Panc1 (cell line): ENCODE measurements at regions not wholly inside any gene's neighbourhood (a gene's known extent, or its start where the extent isn't known, plus 50 kb on each side); places are given as distances from the start of the nearest gene placed in this dataset.

Experiments used
- ATAC-seq: fragments of 200-7000 bp; cut with Tn5 transposase; 2 replicates; pipeline ENCODE4 v1.9.1; 2020; ENCODE audit warnings: mild to moderate bottlenecking, moderate library complexity
- BruUV-seq: library from RNA; stranded (reverse); fragments of 400-500 nt; replicated peaks from 2 replicates; lab custom pipeline; 2021; lab: Mats Ljungman, UMichigan
- CTCF ChIA-PET: fragments of 300-600 bp; sonication (Branson Sonifier 250); formaldehyde crosslinking; loops from one replicate; lab custom pipeline; 2022; ENCODE audit warnings: antibody characterized with exemption; lab: Charles Lee
- POLR2A ChIA-PET: fragments of 300-600 bp; sonication (Branson Sonifier 250); formaldehyde crosslinking; loops from one replicate; lab custom pipeline; 2022; ENCODE audit warnings: antibody characterized with exemption; lab: Charles Lee
- DNase-seq: peaks from one replicate; pipeline ENCODE4 v3.0.0-alpha.2; 2010; ENCODE audit warnings: low read depth, low spot score
- H3K27ac ChIP-seq: 2 replicates; pipeline ENCODE4 v1.5.1; 2011; ENCODE audit warnings: mild to moderate bottlenecking, low read length, inconsistent platforms
- H3K27me3 ChIP-seq: fragments of 200-500 bp; sonication (Bioruptor generic); 2 replicates; pipeline ENCODE4 v1.6.0; 2014; ENCODE audit warnings: low read length, inconsistent platforms; ENCODE audit not compliant: control insufficient read depth, insufficient read depth
- H3K36me3 ChIP-seq: fragments of 200-500 bp; sonication (Bioruptor generic); 2 replicates; pipeline ENCODE4 v1.5.1; 2014; ENCODE audit warnings: inconsistent platforms, mild to moderate bottlenecking, low read length, moderate library complexity; ENCODE audit not compliant: control insufficient read depth, insufficient read depth
- H3K4me1 ChIP-seq: 2 replicates; pipeline ENCODE4 v1.5.1; 2011; ENCODE audit warnings: inconsistent platforms, mild to moderate bottlenecking, low read length, moderate library complexity; ENCODE audit not compliant: control insufficient read depth, insufficient read depth
- H3K4me3 ChIP-seq, 2 experiments: 2 replicates each; pipeline ENCODE4 v1.5.1; 2011 to 2012; ENCODE audit warnings: low read depth in 2 of 2, low read length in 2 of 2, mild to moderate bottlenecking in 2 of 2, inconsistent platforms in 1 of 2, moderate library complexity in 1 of 2
- H3K9me3 ChIP-seq: fragments of 200-500 bp; sonication (Bioruptor generic); 2 replicates; pipeline ENCODE4 v1.5.1; 2014; ENCODE audit warnings: low read depth, mild to moderate bottlenecking, inconsistent platforms, low read length, moderate library complexity; ENCODE audit not compliant: control insufficient read depth, insufficient read depth
- CTCF ChIP-seq: fragments of 450-650 bp; IDR thresholded peaks from 2 replicates; pipeline ENCODE4 v1.5.1; 2017; ENCODE audit warnings: mild to moderate bottlenecking
- POLR2AphosphoS5 ChIP-seq: IDR thresholded peaks from 2 replicates; pipeline ENCODE4 v1.6.1; 2012; ENCODE audit warnings: mild to moderate bottlenecking, low read depth, low read length, moderate library complexity
- REST ChIP-seq, 2 experiments: IDR thresholded peaks; 2 replicates each; pipeline ENCODE4 v1.6.1; 2011 to 2012; ENCODE audit warnings: low read depth in 2 of 2, control low read depth in 1 of 2, low read length in 1 of 2, mild to moderate bottlenecking in 1 of 2, moderate library complexity in 1 of 2; ENCODE audit not compliant: insufficient read depth in 1 of 2
- SIN3A ChIP-seq: IDR thresholded peaks from 2 replicates; pipeline ENCODE4 v1.6.1; 2012; ENCODE audit warnings: low read depth, mild to moderate bottlenecking, low read length, moderate library complexity, borderline replicate concordance; ENCODE audit not compliant: insufficient read depth
- TCF7L2 ChIP-seq: IDR thresholded peaks from 2 replicates; pipeline ENCODE4 v1.6.1; 2011; ENCODE audit warnings: mild to moderate bottlenecking, low read depth, low read length, inconsistent platforms
- in situ Hi-C: cut with HindIII; loops from 2 replicates; pipeline ENCODE4 v1.10.0; 2016; ENCODE audit warnings: low sequenced_read_pairs, low pct_unique_long_range_greater_than_20kb
- intact Hi-C: fragments of 100-400 bp; cut with micrococcal nuclease; formaldehyde crosslinking; loops from one replicate; pipeline ENCODE4 v1.10.0; 2022; ENCODE audit not compliant: unreplicated experiment

- POLR2A ChIA-PET = no interaction called here
- intact Hi-C loops = loop anchor here (10.0 kb wide), 1 partner anchor 56 kb away; no protein-coding TSS in a partner anchor
- no peak overlapping the region for H3K27ac ChIP-seq
- no TSS peak for BruUV-seq
- DNase-seq = no peak
- no peaks in the 10 kb centered on the region for H3K4me1 ChIP-seq
- in situ Hi-C loops = no loop called here
- TF ChIP-seq POLR2AphosphoS5 (no peak), CTCF (no peak), REST (IDR thresholded peaks at IDR 0.05; ENCODE audit: insufficient read depth in 1 of 2, low read depth in 2 of 2, low read length in 1 of 2) (no peak), SIN3A (no peak), TCF7L2 (no peak)
- no peak overlapping the region for H3K4me3 ChIP-seq
- no peak for ATAC-seq
- CTCF ChIA-PET = interaction anchor here (0.5 kb wide), 1 partner anchor 112 kb away, joined by 17 read pairs; no protein-coding TSS in a partner anchor
- H3K27me3 ChIP-seq = no peaks in the 10 kb centered on the region
- no peaks in the 10 kb centered on the region; the same call in 1 of the 2 replicates for H3K9me3 ChIP-seq
- H3K36me3 ChIP-seq = no peaks in the 10 kb centered on the region
Observed at GRCh38 chr7:46099076-46099475, 178.0 kb upstream of the IGFBP3 start.

- Histone ChIP-seq H3K36me3 (no peaks in the 10 kb centered on the region), H3K27ac (no peak overlapping the region), H3K4me3 (no peak overlapping the region), H3K27me3 (no peaks in the 10 kb centered on the region), H3K4me1 (no peaks in the 10 kb centered on the region), H3K9me3 (no peaks in the 10 kb centered on the region)
- CTCF ChIA-PET = no interaction called here
- DNase-seq (no peak), ATAC-seq (no peak)
- TF ChIP-seq TCF7L2 = no peak
- no peak for TF ChIP-seq CTCF
- TF ChIP-seq POLR2AphosphoS5 = no peak
- TF ChIP-seq SIN3A = no peak
- no peak for TF ChIP-seq REST (IDR thresholded peaks at IDR 0.05; ENCODE audit: insufficient read depth in 1 of 2, low read depth in 2 of 2, low read length in 1 of 2)
- in situ Hi-C loops (no loop called here), intact Hi-C loops (loop anchor here (10.0 kb wide), 1 partner anchor 64 kb away; no protein-coding TSS in a partner anchor)
- POLR2A ChIA-PET = no interaction called here
- BruUV-seq = no TSS peak
Observed at GRCh38 chr7:46091071-46091470, 170.0 kb upstream of the IGFBP3 start.
